ENCODE measurements at regions not wholly inside any gene's neighbourhood (a gene's known extent, or its start where the extent isn't known, plus 50 kb on each side); places are given as distances from the start of the nearest gene placed in this dataset.

DNA sequence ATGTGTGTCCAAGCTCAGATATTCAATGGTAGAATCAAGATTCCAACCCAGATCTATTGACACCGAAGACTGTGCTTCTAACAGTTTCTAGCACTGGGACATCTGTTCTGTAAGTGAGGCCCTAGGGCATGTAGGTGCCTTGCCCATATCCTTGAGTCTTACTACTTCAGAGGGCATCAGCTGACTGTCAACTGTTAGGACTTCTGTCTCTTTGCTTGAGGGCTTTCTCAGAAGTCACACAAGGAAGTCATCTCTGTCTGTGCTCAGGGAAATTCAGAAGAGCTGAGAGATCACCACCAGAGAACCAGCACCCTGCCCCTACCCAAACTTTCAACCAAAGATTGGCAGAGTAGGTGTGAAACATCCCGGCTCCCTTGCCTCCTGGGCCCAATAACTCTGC is 403.6 kb upstream of the PROK2 start:
- DNase-seq = no peak

DNA sequence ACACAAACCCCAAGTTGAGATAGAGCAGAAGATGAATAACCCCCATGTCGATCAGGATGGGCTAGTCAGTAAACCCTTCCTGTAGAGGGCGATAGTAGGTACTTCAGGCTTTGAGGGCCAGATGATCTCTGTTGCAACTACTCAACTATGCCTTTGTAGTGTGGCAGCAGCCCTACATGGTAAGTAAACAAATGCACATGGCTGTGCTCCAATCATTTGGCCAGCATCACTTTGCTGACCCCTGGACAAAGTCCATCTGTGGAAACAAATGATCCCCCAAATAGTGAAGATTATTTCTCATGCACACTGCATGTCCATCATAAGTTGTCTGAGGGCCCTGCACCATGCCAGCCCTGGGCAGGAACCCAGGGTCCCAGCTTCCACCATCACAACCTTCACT is 402.2 kb upstream of the PROK2 start:
- DNase-seq = peak in 1 of 2 donors; percentile 33

DNA sequence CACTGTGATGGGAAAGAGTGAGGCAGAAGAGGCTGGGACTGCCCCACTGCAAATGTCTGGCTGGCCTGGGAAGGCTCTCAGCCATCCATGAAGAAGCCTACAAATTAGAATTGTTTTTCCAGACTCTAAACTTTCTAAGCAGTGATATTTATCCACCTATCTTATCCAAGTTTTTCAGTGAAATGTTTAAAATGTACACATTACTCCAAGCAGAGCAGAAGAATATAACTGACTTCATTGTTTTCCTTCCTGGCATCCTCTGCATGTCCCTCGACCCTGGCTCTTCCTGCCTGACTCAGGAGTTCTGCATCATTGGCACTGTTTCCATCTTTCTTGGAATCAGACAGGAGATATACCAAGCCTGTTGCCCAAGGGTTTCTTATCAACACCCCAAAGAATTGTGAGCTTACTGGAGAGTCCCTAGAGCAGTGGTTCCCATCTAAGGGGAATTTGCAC is 401.5 kb upstream of the PROK2 start:
- DNase-seq = no peak

DNA sequence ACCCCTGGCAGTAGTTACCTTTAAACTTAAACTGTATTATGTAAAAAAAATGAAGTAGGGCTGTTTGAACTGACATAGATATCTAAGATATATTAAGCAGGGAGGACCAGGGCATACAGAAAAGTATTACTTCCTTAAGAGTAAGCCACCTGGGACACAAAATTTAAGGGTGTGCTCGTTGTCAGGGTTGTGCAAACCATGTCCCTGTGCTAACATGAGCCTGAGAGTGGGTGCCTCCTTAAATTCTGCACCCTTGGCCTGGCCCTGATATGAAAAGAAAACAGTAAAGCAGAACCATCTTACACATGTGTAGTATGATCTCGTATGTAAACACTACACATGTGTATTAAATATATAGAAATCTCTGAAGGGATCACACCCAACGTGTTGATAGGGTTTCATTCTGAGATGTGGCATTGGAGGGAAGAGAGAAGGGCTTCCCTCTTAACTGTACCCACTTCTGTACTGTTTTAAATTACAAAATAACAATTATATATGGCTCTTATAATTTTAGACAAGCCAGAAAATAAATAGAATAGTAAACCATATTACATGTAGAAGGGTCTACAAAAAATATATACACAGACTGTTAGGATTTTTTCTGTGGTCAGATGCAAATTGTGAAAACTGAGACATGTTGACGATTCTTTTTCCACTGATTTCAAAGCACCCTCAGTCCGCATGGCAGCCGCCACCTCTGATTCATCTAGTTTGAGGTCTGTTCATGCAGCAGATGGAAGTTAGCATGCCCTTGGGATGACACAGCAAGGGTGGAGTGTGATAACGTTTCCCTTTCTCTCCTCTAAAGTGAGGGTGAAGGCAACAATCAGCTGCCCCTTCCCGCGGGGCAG is 400.8 kb upstream of the PROK2 start:
- DNase-seq = no peak

- DNase-seq = no peak
Measured at GRCh38 chr3:72183489-72183888, 398.5 kb upstream of the PROK2 start.

DNA sequence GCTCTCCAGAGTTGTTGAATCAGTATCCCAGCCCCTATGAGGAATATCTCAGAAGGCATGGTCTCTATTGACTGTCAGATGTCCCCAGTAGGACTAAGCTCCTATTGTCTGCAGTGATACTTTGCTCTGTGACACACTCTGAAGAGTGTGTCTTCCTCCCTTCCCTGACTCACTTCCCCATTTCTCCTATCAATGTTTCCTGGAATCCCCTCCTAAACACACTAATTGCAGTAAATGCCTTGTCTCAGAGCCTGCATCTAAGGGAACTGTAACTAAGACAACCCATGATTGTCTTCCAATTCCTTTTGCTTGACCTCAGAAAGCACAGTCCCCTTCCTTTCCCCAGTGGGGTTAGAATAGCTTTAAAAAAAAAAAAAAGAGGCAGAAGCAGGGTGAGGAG is 397.3 kb upstream of the PROK2 start:
- peak; percentile 44 to 45 for DNase-seq

- no peak for DNase-seq
Measured at GRCh38 chr3:72181251-72181650, 396.3 kb upstream of the PROK2 start.

GRCh38 chr3:72180405-72180804 is 395.5 kb upstream of the PROK2 start:
- no peak for DNase-seq

GRCh38 chr3:72179107-72179464 is 394.1 kb upstream of the PROK2 start:
- no peak for DNase-seq

- DNase-seq = no peak
Measured at GRCh38 chr3:72178463-72179106, 393.6 kb upstream of the PROK2 start.

- peak in 1 of 2 donors; percentile 35 for DNase-seq
Measured at GRCh38 chr3:72177075-72178050, 392.4 kb upstream of the PROK2 start.

- no peak for DNase-seq
Measured at GRCh38 chr3:72176537-72177041, 391.6 kb upstream of the PROK2 start.

- peak; percentile 42 to 51 for DNase-seq
Measured at GRCh38 chr3:72175296-72175858, 390.4 kb upstream of the PROK2 start.

DNA sequence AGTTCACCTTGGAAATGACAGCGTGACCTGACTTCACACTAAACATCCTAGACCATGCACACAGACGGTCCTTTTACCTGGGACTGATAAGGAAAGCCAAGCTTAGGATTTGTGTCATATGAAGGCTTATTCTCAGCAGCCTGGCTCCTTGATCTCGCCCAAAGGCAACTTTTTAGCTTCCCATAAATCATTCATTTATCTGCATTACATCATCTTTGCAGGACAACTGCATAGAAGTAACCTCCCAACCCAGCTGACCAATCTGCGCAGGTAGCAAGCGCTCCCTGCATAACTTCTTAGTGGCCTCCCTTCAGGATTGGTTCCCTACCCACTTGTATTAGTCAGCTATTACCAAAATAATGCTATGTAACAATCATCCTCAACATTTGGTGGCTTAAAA is 389.9 kb upstream of the PROK2 start:
- DNase-seq = no peak

DNA sequence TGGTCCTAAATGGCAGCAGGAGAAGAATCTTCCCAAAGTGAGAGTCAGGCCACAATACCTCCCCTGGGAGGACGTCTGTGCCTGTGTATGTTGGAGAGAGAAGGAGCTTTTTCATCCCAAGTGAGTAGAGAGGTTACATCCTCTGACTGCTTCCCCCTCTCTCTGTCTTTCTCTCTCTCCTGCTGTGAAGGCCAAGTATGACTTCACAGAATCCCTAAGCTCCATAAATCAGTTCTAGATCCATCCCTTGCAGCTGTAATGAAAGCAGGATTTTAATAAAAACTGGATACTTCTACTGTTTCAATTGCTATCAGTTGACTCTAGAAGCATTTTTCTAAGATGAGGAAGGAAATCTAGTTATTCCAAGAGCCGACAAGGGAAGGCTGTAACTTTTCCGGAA is 389.1 kb upstream of the PROK2 start:
- DNase-seq = no peak

DNA sequence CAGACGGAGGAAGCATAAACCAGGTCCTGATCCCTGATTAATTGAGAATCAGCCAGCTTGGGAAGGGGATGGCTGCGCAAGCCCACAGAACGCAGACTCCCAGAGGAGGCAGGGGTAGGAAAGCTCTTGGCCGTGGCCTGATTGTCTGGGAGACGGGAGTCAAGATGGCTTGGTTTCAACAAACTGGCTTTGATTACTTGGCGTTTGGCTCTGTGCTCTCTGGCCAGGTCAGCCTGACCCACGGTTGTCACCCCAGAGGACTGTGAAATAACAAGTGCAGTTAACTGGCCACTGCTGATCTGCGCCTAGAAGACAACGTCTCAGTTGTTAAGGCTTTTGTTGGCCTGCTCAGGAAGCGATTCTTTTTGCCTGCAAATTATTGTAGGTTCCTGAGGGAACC is 387.0 kb upstream of the PROK2 start:
- DNase-seq = no peak

GRCh38 chr3:72171463-72171881 is 386.5 kb upstream of the PROK2 start:
- DNase-seq = no peak

DNA sequence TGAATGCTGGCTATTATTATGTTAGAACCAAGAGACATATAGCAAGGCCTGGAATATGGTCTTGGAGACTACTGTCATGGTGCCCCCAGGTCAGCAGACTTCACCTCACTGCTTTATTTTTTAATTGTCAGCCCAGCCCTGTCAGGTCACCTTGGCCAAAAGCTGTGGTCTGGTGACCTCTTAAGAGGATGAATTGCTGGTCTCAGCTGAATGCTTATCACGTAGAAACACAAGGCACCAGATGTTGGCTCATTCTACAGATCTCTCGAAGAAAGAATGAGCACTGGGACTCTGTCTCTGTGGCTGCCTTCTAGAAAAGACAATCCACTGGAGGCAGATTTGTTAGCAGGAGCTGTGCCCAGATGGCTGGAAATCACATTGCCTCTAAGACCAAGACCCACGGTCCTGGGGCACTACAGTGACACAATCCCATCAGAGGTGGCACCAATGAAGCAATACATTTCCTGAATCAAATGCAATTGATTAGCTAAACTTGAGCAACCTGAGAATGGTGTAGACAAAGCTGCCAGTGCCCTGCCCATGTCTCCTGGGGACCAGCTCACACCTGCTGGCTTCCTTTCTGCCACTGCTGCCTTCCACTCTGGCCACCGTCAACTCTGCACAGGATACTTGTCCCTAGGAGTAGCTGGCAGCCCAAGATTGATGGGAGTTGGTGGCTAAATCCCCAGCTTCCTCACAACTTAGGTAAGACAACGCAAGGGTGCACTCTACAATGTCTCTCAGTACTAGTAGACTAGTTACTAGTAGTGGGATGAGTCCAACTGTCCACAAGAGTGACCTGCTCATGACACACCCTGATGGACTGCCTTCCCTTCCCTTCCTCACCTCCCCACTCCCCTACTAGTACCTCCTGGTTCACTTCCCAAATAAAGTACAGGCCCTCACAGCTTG is 384.9 kb upstream of the PROK2 start:
- no peak for DNase-seq

DNA sequence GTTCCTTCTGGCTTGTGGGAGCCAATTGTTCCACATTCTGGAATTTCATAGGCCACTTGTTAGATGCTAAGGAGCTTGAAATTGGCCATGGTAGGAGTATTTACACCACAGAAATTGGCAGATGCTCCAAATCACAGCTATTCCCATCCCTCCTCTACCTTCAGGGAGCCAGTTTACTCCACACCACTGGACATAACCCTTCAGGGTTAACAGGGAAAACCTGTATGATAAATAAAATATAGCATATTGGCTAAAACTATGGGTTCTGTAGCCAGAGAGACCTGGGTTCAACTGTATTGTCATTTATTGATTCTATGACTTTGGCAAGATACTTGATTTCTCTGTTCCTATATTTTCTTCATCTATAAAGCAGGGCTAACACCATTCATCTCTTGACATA is 384.2 kb upstream of the PROK2 start:
- no peak for DNase-seq

DNA sequence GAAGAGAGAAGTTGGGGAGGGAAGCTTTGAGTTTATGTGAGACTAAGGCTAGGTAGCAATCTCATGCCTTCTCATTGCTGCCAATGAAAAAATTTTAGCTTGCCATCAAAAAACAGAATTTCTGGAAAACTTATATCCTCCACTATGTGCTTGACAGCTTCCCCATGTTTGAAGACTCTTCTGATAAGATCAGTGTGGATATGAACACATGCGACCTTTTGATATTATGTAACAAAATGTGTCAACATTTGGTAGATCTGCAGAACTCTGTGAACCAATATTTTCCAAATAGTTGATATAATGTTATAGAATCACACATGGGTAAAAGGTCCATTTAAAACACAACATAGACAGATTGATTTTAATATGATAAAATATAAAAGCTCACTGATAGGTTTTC is 380.9 kb upstream of the PROK2 start:
- no peak for DNase-seq

GRCh38 chr3:72165317-72165716 is 380.4 kb upstream of the PROK2 start:
- no peak for DNase-seq

DNA sequence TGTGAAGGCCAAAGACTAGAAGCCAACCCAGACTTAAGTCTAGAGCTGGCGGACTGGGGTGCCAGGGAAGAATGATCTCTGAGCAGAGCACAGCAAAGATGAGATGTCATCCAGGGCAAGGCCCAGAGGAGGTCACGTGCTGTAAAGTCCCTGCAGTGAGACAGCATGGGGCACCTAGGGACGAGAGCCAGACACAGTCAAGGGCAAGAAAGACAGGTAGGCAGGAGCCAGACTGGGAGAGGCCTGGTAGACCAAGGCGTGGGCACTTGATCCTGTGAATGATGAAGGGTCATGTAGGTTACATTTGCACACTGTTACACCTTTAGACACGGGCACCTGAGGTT is 379.7 kb upstream of the PROK2 start:
- DNase-seq = no peak
